NOMO-1 treated with DMSO at 0.1 percent for 48 hours (cell line): ENCODE measurements at regions not wholly inside any gene's neighbourhood (a gene's known extent, or its start where the extent isn't known, plus 50 kb on each side); places are given as distances from the start of the nearest gene placed in this dataset.

Source experiments
- DNase-seq: peaks from one replicate; lab custom pipeline; 2025; ENCODE audit not compliant: unreplicated experiment; lab: John Stamatoyannopoulos, UW

DNA sequence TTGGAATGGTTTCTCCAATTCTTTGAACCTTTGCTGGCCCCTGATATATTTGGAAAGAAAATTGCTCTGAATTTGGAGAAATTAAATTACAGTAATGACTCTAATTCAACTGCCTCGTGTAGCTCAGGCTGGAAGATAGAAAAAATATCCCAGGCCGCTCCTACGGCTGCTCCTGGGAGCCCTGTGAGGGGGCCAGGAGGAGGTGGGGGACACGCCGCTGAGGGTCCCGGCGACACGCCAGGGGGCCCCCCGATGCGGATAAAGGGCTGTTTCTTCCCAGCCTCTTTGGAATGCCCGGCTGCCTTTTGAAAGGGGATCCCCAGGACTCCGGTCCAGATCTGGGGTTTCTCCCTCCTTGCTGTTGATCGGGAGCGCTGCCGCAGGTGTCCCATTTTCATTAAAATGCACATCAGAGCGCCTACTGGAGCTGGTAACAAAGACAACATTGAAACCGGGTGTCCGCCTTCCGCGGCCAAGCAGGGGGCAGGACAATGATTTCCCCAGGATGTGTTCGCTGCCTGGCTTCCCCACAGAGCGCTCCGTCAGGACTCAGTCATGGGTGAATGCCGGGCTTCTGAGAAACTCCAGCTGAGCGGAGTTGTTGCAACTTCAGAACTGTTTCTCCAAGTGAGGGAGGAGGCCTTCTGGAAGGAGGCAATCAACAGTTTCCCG is 200.1 kb upstream of the KBTBD8 start:
- DNase-seq, result no peak

DNA sequence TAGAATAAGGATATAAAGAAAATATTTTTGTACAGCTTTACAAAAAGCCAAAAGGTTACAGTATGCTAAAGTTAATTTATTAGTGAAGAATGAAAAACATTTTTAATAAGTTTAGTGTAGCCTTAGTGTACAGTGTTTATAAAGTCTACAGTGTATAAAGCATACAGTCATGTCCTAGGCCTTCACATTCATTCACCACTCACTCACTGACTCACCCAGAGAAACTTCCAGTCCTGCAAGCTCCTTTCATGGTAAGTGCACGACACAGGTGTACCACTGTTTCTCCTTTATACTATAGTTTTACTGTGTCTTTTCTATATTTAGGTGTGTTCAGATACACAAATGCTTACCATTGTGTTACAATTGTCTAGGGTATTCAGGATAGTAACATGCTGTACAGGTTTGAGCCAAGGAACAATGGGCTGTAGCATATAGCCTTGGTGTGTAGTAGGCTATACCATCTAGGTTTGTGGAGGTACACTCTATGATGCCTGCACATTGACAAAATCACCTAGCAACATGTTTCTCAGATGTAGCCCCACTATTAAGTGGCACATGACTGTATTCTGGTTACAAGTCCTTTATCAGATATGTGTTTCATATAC is 197.1 kb upstream of the KBTBD8 start:
- no peak for DNase-seq

GRCh38 chr3:66803206-66803605 is 194.9 kb upstream of the KBTBD8 start:
- no peak for DNase-seq

DNA sequence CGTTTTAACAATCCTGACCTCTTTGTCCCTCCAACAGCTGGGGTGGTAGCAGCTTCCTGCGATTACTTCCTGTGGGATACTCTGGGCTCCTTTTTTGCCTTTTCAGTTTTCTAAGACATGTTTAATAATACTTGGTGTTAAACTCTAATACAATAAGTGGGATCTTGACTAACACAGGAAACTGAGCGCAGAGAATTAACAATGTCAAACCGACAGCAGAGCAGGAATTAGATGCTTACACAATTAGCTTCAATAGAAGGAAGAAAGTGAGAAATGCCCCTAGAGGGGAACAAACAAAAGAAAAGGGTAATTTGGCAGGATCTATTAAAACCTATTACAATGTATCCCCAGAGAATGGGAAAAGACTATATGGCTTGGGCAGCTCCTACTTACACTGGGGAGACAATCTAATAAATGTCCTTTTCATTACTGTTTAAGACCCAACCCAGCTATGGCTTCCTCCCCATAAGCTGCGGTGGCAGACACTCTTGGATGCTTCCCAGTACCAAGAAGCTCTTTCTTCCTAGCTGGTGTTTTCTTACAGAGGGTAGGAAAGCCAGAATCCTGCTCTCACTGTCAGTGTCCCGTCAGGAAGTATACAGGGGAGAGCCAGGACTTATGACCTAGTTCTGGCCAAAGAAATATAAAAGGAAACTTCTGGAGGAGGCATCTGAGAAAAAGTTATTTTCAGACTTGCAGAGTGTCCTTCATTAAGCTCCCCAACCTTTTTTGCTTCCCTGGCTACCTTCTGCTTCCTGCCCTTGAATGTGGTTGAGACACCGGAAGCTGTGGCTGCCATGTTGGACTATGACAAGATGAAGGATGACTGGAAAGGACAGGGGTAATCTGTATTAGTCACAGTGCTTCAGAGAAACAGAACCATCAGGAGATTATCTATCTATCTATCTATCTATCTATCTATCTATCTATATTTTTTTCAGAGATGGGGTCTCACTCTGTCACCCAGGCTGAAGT is 194.1 kb upstream of the KBTBD8 start:
- peak; percentile 11 for DNase-seq

- no peak for DNase-seq
These were observed 189.1 kb upstream of the KBTBD8 start for GRCh38 chr3:66808891-66809594.

GRCh38 chr3:66809595-66809958 is 188.5 kb upstream of the KBTBD8 start:
- no peak for DNase-seq

GRCh38 chr3:66812136-66812535 is 186.0 kb upstream of the KBTBD8 start:
- no peak for DNase-seq

GRCh38 chr3:66812741-66813140 is 185.4 kb upstream of the KBTBD8 start:
- no peak for DNase-seq

GRCh38 chr3:66816090-66816761 is 181.9 kb upstream of the KBTBD8 start:
- peak; percentile 79 for DNase-seq

DNA sequence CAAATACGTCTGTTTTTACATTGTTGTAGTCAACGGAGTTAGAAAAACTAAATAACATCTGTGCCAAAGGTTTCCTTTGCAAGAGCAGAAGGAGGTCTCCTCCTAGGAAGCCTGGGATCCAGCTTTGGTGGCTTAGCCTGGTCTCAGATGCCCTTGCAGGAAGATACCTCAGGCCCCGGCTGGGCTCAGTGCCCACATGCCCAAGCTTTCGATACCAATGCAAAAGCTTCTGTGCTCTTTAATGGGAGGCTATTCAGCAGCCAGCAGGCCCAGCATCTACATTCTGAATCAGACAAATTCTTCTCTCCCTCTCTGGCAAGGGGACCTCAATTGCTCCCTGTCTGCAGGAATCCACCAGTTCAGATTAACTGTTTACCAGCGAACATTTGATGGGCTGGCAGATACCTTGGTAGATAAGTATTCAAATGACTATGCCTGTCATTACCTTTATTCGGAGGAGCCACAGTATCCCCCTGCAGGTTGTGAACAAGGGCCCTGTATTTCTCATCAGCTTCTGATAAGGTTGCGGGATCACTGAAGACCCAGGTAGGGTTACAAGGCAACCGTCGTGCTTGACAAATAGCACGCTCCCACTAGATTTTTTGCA is 180.1 kb upstream of the KBTBD8 start:
- no peak for DNase-seq

DNA sequence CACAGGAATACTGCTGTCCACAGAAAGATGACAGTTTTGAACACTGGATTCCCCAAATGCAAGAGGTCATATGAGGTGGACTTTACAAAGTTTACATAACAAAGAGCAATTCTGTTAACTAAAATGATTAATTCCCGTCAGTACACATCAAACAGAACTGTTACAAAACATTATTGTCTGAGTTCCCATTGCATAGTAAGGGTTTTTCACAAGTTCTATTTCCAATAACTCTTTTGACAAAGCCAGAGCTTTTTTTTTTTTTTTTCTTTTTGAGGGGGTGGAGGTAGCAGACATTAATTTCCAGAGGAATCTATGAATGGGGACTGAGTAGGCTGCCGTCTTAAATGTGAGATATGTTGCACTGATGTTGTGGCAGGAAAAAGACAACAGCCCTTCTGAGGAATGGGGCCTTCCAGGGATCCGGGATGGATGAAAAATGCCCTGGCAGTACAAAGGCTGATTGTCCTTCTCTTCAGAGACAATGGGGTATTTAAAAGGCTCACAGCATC is 178.1 kb upstream of the KBTBD8 start:
- no peak for DNase-seq

DNA sequence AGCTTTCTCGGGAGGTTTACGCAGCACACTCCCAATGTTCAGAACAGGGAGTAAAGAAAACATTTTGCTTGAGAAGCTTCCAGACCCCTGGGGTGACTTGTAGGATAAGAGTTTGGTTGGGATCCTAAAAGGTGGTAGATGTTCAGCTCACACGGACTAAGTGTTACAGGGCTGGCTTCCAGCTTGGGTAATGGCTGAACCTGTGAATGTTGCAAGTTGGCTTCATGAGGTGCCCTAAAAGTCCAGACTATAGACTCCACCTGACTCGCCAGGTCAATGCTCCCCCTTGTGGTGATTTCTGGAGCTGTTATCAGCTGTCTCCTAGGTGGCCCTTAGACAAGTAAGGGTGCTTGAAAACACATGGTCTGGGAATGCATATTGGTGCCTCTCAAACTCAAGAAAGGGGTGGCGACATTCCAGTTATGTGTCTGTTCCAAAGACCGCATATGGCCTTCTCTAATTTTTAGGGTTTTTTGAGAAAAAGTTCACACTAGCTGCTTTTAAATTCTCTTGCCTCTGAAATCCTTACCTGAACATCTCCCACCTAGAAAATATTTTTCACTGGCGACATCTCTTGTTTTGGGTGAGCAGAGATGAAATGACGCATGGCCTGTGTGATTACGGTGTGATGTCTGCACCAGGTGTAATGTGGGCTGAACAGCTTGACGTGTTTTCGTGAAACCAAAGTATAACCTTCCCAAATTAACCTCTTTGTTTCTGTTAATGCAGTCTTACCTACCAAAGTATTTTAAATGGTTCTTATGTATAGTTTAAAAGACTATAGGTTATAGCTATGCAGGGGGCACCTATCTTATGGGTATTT is 175.7 kb upstream of the KBTBD8 start:
- peak; percentile 43 for DNase-seq

- DNase-seq, result no peak
These were observed 175.1 kb upstream of the KBTBD8 start for GRCh38 chr3:66823009-66823397.

- no peak for DNase-seq
These were observed 174.6 kb upstream of the KBTBD8 start for GRCh38 chr3:66823532-66823931.

- DNase-seq, result no peak
These were observed 172.7 kb upstream of the KBTBD8 start for GRCh38 chr3:66825375-66825774.

DNA sequence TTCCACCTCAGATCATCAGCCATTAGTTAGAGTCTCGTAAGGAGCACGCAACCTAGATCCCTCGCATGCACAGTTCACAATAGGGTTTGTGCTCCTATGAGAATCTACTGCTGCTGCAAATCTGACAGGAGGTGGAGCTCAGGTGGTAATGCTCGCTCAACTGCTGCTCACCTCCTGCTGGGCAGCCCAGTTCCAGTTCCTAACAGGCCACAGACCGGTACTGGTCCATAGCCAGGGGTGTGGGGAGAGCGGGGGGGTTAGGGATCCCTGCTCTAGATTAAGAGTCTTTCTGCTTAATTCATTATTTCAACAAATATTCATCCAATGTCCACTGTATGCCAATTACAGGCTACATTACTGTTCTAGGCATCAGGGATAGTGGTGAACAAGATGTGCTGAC is 170.4 kb upstream of the KBTBD8 start:
- no peak for DNase-seq

DNA sequence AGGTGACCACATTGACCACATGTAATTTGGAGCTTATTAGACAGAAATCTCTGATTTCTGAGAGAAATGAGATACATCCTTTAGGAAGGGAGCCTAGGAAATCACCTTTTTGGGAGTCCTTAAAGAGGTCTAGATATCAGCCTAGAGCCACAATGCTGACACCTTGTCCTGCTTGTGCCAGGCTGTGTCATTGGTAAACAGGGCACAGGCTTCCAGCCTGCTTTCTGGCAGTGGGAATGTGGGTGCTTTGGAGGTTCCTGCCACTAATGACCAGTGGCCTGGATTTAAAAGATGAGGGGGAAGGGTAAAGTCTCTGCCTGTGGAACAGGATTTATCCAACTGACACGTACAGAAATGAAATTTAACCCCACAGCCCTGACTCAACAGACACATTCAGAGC is 169.8 kb upstream of the KBTBD8 start:
- no peak for DNase-seq

DNA sequence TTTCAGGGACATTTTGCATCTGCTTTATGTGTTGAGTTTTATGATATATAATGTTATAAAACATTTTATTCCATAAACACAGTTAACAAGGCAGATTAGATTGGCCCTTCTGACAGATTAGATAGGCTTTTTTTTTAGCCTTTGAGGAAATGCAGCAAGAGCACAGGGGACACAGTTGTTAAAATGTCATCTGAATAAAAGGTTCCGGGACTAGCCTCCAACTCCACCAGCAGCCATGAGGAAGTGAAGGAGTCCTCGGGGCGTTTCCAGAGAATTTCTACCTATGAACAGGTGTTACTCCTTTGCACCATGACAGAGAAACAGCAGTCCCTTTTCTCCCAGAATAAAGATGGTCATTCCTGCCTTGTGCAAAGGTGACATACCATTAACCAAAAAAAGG is 167.8 kb upstream of the KBTBD8 start:
- no peak for DNase-seq

- DNase-seq, result no peak
These were observed 166.2 kb upstream of the KBTBD8 start for GRCh38 chr3:66831931-66832330.
